ENCODE measurements at regions not wholly inside any gene's neighbourhood (a gene's known extent, or its start where the extent isn't known, plus 50 kb on each side); places are given as distances from the start of the nearest gene placed in this dataset.

GRCh38 chr9:99634186-99634585 is 187.5 kb upstream of the NR4A3 start:
- TF ChIP-seq CTCF (IDR thresholded peaks at IDR 0.05) (no peak), POLR2AphosphoS5 (IDR thresholded peaks at IDR 0.05) (no peak), EP300 (IDR thresholded peaks at IDR 0.05) (no peak)
